ENCODE measurements at regions not wholly inside any gene's neighbourhood (a gene's known extent, or its start where the extent isn't known, plus 50 kb on each side); places are given as distances from the start of the nearest gene placed in this dataset.
"Not testable (repeated sequence)": the region's sequence is repeated elsewhere in the genome, so short reads cannot be mapped to it uniquely, and the experiment has no call there.

- no peak for DNase-seq (ENCODE audit: low spot score)
Observed at GRCh38 chr13:43946281-43946680, 66.6 kb downstream of the LACC1 start.

DNA sequence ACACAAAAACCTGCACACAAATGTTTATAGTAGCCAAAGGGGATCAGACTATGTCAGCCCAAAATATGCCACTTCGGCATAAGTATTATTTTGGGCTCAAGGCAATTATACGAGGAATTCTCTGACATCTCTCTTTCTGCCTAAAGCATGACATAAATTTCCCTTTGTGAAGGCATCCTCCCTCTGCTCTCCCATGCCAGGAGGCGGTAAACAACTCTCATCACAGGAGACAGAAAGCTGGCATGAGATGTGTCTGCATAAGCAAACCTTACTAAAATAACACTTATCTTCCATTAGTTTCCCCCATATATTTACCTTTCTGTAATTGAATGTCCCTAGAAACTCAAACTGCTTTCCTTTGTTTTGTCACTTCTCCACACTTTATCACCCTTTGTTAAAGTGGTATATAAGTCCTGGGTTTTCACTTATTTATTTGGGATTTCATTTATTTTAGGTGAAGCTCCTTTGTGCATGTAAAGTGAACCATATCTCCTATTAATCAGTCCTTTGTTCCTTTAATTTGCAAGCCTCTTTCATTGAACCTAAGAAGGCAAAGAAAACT lies 68.3 kb downstream of the LACC1 start:
- no peak for DNase-seq (ENCODE audit: low spot score)

GRCh38 chr13:43953370-43953769 lies 73.7 kb downstream of the LACC1 start:
- DNase-seq (ENCODE audit: low spot score): no peak

DNA sequence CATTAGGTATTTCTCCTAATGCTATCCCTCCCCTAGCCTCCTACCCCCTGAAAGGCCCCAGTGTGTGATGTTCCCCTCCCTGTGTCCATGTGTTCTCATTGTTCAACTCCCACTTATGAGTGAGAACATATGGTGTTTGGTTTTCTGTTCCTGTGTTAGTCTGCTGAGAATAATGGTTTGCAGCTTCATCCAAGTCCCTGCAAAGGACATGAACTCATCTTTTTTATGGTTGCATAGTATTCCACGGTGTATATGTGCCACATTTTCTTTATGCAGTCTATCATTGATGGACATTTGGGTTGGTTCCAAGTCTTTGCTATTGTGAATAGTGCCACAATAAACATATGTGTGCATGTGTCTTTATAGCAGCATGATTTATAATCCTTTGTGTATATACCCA lies 77.3 kb downstream of the LACC1 start:
- not testable (repeated sequence) for DNase-seq (ENCODE audit: low spot score)

DNA sequence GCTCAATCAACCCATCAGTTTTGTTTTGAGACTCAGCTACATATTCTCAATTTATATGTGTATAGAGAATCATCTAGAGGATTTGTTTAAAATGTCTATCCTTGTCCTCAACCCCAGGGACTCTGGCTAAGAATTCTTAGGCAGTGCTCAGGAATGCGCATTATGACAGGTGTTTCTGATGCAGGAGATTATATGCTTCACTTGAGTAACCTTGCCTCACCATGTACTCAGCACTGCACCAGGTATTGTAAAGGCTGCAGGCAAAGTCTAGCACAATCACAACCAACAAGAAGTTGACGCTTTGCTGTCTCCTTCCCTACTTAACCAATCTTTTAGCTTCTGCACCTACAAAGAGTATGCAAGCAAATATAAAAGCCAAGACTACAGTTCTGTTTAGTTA lies 79.6 kb downstream of the LACC1 start:
- DNase-seq (ENCODE audit: low spot score): no peak

DNA sequence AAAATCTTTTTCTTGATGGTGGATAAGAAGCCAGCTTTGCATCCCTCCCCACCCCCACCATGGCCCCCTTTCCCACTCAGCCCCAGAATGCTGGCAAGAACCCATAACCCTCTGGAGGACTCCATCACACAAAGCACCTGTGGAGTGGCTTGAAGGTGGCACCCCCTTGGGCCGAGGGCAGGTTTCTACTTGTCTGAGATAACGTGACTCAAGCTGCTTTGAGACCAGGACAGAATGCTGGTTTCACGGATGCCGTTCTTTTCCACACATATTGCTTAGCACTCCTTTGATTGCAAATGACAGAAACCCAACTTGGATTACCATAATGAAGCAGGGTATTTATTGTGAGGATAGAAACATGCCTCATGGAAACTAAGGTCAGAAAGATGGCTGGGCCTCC lies 82.2 kb downstream of the LACC1 start:
- DNase-seq (ENCODE audit: low spot score): no peak

GRCh38 chr13:43963726-43964125 lies 84.0 kb downstream of the LACC1 start:
- DNase-seq (ENCODE audit: low spot score): no peak

GRCh38 chr13:43964698-43965458 lies 85.2 kb downstream of the LACC1 start:
- no peak for DNase-seq (ENCODE audit: low spot score)

GRCh38 chr13:43965459-43965845 lies 85.7 kb downstream of the LACC1 start:
- no peak for DNase-seq (ENCODE audit: low spot score)

- DNase-seq (ENCODE audit: low spot score): not testable (repeated sequence)
Observed at GRCh38 chr13:43968251-43968942, 88.7 kb downstream of the LACC1 start.

DNA sequence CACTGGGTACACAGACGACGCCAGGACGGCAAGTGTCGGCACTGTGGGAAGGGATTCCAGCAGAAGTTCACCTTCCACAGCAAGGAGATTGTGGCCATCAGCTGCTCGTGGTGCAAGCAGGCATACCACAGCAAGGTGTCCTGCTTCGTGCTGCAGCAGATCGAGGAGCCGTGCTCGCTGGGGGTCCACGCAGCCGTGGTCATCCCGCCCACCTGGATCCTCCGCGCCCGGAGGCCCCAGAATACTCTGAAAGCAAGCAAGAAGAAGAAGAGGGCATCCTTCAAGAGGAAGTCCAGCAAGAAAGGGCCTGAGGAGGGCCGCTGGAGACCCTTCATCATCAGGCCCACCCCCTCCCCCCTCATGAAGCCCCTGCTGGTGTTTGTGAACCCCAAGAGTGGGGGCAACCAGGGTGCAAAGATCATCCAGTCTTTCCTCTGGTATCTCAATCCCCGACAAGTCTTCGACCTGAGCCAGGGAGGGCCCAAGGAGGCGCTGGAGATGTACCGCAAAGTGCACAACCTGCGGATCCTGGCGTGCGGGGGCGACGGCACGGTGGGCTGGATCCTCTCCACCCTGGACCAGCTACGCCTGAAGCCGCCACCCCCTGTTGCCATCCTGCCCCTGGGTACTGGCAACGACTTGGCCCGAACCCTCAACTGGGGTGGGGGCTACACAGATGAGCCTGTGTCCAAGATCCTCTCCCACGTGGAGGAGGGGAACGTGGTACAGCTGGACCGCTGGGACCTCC lies 89.4 kb downstream of the LACC1 start:
- DNase-seq (ENCODE audit: low spot score): not testable (repeated sequence)

DNA sequence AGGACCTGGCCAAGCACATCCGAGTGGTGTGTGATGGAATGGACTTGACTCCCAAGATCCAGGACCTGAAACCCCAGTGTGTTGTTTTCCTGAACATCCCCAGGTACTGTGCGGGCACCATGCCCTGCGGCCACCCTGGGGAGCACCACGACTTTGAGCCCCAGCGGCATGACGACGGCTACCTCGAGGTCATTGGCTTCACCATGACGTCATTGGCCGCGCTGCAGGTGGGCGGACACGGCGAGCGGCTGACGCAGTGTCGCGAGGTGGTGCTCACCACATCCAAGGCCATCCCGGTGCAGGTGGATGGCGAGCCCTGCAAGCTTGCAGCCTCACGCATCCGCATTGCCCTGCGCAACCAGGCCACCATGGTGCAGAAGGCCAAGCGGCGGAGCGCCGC lies 90.2 kb downstream of the LACC1 start:
- not testable (repeated sequence) for DNase-seq (ENCODE audit: low spot score)

DNA sequence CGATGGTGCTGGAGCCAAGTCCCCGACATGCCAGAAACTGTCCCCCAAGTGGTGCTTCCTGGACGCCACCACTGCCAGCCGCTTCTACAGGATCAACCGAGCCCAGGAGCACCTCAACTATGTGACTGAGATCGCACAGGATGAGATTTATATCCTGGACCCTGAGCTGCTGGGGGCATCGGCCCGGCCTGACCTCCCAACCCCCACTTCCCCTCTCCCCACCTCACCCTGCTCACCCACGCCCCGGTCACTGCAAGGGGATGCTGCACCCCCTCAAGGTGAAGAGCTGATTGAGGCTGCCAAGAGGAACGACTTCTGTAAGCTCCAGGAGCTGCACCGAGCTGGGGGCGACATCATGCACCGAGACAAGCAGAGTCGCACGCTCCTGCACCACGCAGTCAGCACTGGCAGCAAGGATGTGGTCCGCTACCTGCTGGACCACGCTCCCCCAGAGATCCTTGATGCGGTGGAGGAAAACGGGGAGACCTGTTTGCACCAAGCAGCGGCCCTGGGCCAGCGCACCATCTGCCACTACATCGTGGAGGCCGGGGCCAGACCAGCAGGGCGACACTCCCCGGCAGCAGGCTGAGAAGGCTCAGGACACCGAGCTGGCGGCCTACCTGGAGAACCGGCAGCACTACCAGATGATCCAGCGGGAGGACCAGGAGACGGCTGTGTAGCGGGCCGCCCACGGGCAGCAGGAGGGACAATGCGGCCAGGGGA lies 91.0 kb downstream of the LACC1 start:
- DNase-seq (ENCODE audit: low spot score): not testable (repeated sequence)

GRCh38 chr13:43971324-43971723 lies 91.6 kb downstream of the LACC1 start:
- not testable (repeated sequence) for DNase-seq (ENCODE audit: low spot score)

- DNase-seq (ENCODE audit: low spot score): no peak
Observed at GRCh38 chr13:43977911-43978310, 98.2 kb downstream of the LACC1 start.

GRCh38 chr13:43978688-43979087 lies 99.0 kb downstream of the LACC1 start:
- no peak for DNase-seq (ENCODE audit: low spot score)

- no peak for DNase-seq (ENCODE audit: low spot score)
Observed at GRCh38 chr13:43979492-43979891, 99.8 kb downstream of the LACC1 start.

- no peak for DNase-seq (ENCODE audit: low spot score)
Observed at GRCh38 chr13:43980587-43980986, 100.9 kb downstream of the LACC1 start.

GRCh38 chr13:43981091-43981490 lies 101.4 kb downstream of the LACC1 start:
- DNase-seq (ENCODE audit: low spot score): no peak

DNA sequence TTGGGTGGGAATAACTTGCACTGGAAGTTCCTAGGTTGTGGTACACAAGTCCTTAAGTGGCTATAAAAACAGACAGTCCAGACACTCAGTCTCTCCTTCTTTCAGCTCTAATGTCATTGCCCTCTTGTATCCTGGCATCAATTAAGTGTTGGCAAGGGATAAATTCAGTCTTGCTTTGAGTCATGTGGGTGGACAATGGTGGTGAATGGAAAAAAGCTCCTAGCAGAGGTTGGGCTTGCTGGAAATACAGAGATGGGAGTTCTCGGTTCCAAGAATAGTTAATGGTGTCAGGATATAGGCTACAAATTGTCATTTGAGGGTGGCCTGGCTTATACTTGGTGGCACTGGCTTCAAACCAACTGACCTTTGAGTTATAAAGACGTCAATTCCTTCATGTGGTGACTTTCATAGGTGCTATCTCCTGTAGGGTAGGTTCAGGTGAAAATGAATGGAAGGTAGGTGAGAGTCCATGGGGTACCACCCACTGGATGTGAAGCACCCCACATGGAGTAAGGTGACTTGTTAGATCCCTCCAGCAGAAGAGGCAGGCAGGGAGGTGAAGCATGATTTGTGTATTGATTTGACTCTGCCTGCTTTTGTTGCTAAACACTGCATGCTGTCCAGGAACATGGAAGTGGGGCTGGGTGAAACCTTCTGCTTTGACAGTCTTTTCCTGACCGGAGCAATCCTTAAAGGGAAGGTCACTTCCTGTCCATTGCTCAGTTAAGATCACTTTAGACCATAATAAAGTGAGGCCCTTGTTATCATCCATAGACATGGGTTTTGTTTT lies 102.0 kb downstream of the LACC1 start:
- DNase-seq (ENCODE audit: low spot score): no peak

DNA sequence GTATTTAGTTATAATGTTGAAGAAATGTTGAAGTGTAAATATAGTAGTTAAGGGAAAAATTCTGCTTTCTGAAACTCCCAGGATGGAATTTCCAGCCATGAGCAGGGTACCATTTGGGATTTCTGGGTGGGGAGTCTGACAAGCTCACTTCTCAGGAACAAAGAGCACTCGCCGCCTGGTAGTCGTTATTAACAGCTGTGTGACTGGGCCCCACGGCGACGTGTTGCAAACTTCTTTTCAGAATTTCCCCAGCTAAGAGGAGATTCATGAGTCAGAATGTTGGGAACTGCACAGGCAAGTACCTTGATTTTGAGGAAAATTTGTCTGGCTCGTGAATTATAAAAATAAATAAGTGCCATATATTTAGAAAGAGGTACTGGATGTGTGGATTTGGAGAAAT lies 103.7 kb downstream of the LACC1 start:
- no peak for DNase-seq (ENCODE audit: low spot score)
